Epithelial cell of esophagus (primary cell): ENCODE measurements at regions not wholly inside any gene's neighbourhood (a gene's known extent, or its start where the extent isn't known, plus 50 kb on each side); places are given as distances from the start of the nearest gene placed in this dataset.

ENCODE experiments used
- DNase-seq: peaks from one replicate; pipeline ENCODE4 v3.0.0; 2010; ENCODE audit warnings: low read depth
- H3K4me3 ChIP-seq: 2 replicates; pipeline ENCODE4 v1.5.1; 2011; ENCODE audit warnings: mild to moderate bottlenecking, low read length, control low read depth
- TF ChIP-seq, protein P1 (sequence below): IDR thresholded peaks from 2 replicates; pipeline ENCODE4 v1.5.1; 2011; ENCODE audit warnings: low read depth, mild to moderate bottlenecking, low read length, control low read depth, inconsistent platforms; ENCODE audit not compliant: insufficient read depth; ENCODE audit errors: missing control alignments

DNA sequence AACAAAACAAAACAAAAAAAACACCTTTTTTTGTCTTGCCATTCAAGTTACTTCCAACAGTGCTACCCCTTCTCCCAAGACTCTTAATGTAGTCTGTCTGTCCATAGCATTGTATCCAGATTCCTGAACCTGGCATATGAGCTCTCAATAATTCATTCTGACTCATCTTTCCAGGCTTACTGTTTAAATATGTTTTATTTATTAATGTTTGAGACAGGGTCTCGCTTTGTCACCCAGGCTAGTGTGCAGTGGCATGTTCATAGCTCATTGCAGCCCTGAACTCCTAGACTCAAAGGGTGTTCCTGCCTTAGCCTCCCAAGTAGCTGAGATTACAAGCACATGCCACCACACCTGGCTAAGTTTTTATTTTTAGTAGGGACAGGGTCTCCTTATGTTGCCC lies 208.0 kb upstream of the DMRT1 start:
- no peak overlapping the region for H3K4me3 ChIP-seq
- DNase-seq = no peak
- TF ChIP-seq, protein P1, sequence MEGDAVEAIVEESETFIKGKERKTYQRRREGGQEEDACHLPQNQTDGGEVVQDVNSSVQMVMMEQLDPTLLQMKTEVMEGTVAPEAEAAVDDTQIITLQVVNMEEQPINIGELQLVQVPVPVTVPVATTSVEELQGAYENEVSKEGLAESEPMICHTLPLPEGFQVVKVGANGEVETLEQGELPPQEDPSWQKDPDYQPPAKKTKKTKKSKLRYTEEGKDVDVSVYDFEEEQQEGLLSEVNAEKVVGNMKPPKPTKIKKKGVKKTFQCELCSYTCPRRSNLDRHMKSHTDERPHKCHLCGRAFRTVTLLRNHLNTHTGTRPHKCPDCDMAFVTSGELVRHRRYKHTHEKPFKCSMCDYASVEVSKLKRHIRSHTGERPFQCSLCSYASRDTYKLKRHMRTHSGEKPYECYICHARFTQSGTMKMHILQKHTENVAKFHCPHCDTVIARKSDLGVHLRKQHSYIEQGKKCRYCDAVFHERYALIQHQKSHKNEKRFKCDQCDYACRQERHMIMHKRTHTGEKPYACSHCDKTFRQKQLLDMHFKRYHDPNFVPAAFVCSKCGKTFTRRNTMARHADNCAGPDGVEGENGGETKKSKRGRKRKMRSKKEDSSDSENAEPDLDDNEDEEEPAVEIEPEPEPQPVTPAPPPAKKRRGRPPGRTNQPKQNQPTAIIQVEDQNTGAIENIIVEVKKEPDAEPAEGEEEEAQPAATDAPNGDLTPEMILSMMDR = no peak

DNA sequence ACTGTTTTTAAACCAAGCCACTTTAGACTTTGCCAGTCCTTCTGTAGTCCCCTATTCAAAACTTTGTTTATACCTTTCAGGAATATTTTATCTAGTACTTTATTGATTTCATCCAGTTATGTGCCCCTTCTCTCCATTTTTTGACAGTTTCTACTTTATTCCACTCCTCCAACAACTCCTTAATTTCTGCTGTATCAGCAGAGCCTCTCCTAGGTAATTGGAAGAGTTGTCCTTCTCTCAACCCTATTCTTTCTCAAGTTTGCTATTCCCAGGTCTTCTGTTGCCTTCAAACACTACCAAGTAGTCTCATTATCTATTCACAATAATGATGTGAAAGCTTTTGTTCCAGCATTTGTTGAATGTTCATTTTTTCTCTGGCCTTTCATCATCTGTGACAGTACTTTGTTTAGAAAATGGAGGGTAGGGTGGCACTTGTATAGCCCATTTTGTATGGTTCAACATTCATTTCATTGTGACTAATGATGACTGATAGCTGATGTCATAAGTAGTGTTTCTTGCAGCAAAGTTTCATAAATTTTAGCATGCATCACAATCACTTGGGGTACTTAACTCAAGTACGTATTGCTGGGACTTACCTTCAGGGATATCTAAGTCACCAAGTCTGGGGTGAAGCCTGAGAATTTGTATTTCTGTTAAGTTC lies 204.4 kb upstream of the DMRT1 start:
- no peak for DNase-seq
- H3K4me3 ChIP-seq = no peak overlapping the region
- TF ChIP-seq, protein P1 = no peak

DNA sequence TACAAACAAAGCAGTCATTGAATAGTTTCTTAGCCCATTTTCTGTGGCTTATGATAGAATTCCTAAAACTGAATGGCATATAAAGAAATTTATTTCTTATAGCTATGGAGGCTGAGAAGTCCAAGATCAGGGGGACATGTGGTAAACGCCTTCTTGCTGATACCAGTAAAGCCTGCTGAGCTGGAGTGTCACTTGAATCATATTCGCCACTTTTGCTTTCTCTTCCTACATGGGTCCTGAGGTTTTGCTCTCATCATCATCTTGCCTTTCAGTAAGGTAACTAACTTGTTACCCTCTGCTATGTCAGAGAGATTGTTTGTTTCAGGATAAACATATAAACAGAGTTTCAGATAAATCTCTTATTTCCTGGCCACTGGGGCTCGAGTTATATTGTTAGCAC lies 203.3 kb upstream of the DMRT1 start:
- TF ChIP-seq, protein P1 = no peak
- no peak overlapping the region for H3K4me3 ChIP-seq
- no peak for DNase-seq

DNA sequence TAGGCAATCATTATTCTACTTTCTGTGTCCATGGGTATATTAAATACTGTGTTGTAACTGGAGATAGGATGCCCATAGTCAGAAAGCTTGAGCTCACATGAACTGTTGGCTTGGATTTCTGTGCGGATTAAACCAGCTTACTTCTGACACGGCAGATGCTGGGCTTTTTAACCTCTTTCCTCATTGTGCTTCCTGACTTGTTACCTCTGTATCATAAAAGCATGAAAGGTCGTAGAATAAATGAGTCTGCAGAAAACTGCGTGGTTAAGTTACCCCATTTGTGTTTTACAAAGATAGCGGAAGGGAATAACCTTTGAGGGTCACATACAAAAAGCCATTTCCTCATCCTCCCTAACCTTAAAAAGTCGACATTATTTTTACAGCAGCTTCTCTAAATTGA lies 199.5 kb upstream of the DMRT1 start:
- TF ChIP-seq, protein P1 = no peak
- H3K4me3 ChIP-seq = no peak overlapping the region
- no peak for DNase-seq

DNA sequence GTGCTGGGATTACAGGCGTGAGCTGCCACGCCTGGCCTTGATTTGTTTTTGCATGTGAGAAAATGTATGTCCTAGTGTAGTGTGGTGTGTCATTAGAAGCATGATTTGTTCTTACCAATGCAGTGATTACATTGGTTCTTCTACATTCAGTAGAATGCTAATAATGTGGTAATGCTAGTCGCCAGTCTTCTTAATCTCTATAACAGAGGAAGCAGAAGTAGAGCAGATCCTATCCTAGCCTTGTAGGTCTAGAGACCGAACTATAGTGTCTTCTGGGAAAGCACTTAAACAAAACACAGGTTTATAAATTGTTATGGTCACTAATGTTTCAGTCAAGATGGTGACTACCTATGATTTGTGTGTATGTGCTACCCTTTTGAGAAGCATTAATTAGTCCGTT lies 197.5 kb upstream of the DMRT1 start:
- TF ChIP-seq, protein P1 = no peak
- DNase-seq = no peak
- H3K4me3 ChIP-seq = no peak overlapping the region

DNA sequence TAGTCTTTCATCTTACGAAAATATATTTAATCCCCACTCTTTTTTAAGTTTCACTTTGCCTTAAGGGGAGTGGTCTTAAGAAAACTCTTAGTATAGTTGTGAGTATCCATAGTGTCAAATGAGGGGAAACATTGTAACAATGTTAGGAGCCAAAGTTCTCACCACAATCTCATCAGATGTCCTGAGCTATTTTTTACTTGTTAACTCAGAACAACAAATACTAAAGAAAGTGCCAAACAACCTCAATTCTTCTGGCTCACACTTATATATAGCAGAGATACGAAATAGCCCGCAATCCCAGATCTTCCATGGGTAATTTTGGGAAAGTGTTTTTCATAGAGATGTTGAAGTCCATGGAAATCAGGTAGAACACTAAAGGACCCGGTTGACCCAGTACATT lies 194.0 kb upstream of the DMRT1 start:
- TF ChIP-seq, protein P1 = no peak
- no peak for DNase-seq
- H3K4me3 ChIP-seq = no peak overlapping the region
